ENCODE measurements at regions not wholly inside any gene's neighbourhood (a gene's known extent, or its start where the extent isn't known, plus 50 kb on each side); places are given as distances from the start of the nearest gene placed in this dataset.

- CTCF ChIA-PET = no interaction called here
- POLR2A ChIA-PET (ENCODE audit: low non-redundant PET) = no interaction called here
- DNase-seq (ENCODE audit: low spot score) = no peak
These were observed 252.9 kb upstream of the NRSN1 start for GRCh38 chr6:23873161-23873560.

GRCh38 chr6:23875006-23875405 is 251.0 kb upstream of the NRSN1 start:
- ChIA-PET CTCF (interaction anchor here (0.5 kb wide), 1 partner anchor 125 kb away, joined by 5 read pairs; no protein-coding TSS in a partner anchor), POLR2A (ENCODE audit: low non-redundant PET) (no interaction called here)
- no peak overlapping the region for H3K27ac ChIP-seq
- no peak for TF ChIP-seq CTCF (conservative IDR thresholded peaks at IDR 0.05; ENCODE audit: low read depth)
- DNase-seq (ENCODE audit: low spot score) = no peak

More at GRCh38 chr6:23873161-23873560, 252.9 kb upstream of the NRSN1 start:
- TF ChIP-seq CTCF (conservative IDR thresholded peaks at IDR 0.05; ENCODE audit: low read depth) = no peak
- no peak overlapping the region for H3K27ac ChIP-seq

- DNase-seq (ENCODE audit: low spot score) = no peak
- ChIA-PET POLR2A (ENCODE audit: low non-redundant PET) (no interaction called here), CTCF (interaction anchor here (0.6 kb wide), 1 partner anchor 203 kb away, joined by 4 read pairs; no protein-coding TSS in a partner anchor)
- no peak for TF ChIP-seq CTCF (conservative IDR thresholded peaks at IDR 0.05; ENCODE audit: low read depth)
- H3K27ac ChIP-seq = no peak overlapping the region
These were observed 246.2 kb upstream of the NRSN1 start for GRCh38 chr6:23879816-23880215.

- TF ChIP-seq CTCF (conservative IDR thresholded peaks at IDR 0.05; ENCODE audit: low read depth) = no peak
- no peak overlapping the region for H3K27ac ChIP-seq
- CTCF ChIA-PET = no interaction called here
- no peak for DNase-seq (ENCODE audit: low spot score)
- POLR2A ChIA-PET (ENCODE audit: low non-redundant PET) = no interaction called here
These were observed 235.3 kb upstream of the NRSN1 start for GRCh38 chr6:23890543-23891227.

GRCh38 chr6:23905133-23905815 is 220.7 kb upstream of the NRSN1 start:
- CTCF ChIA-PET = no interaction called here
- H3K27ac ChIP-seq = no peak overlapping the region
- no peak for TF ChIP-seq CTCF (conservative IDR thresholded peaks at IDR 0.05; ENCODE audit: low read depth)
- no peak for DNase-seq (ENCODE audit: low spot score)
- POLR2A ChIA-PET (ENCODE audit: low non-redundant PET) = no interaction called here

GRCh38 chr6:23910420-23910819 is 215.6 kb upstream of the NRSN1 start:
- ChIA-PET POLR2A (ENCODE audit: low non-redundant PET) (no interaction called here), CTCF (no interaction called here)
- no peak for DNase-seq (ENCODE audit: low spot score)
- no peak for TF ChIP-seq CTCF (conservative IDR thresholded peaks at IDR 0.05; ENCODE audit: low read depth)
- H3K27ac ChIP-seq = no peak overlapping the region
